OCI-LY7 (cell line): ENCODE measurements at regions not wholly inside any gene's neighbourhood (a gene's known extent, or its start where the extent isn't known, plus 50 kb on each side); places are given as distances from the start of the nearest gene placed in this dataset.

Experiments used
- CTCF ChIP-seq: fragments of 200-600 bp; sonication (generic); conservative IDR thresholded peaks from 2 replicates; pipeline ENCODE4 v1.5.1; 2014; ENCODE audit warnings: mild to moderate bottlenecking, antibody characterized with exemption, low read length, moderate library complexity, mixed read lengths
- EZH2phosphoT487 ChIP-seq: fragments of 200-600 bp; sonication (generic); IDR thresholded peaks from 2 replicates; pipeline ENCODE4 v1.6.1; 2018; ENCODE audit warnings: low read depth, borderline replicate concordance, mild to moderate bottlenecking, mixed run types, antibody characterized with exemption, low read length, moderate library complexity, mixed read lengths

GRCh38 chr12:77115471-77115870 is 50.1 kb upstream of the E2F7 start:
- no peak for TF ChIP-seq CTCF
- no peak for TF ChIP-seq EZH2phosphoT487
